NCI-H146 treated with DMSO at 0.1 percent for 48 hours (cell line): ENCODE measurements at regions not wholly inside any gene's neighbourhood (a gene's known extent, or its start where the extent isn't known, plus 50 kb on each side); places are given as distances from the start of the nearest gene placed in this dataset.
"Not testable (repeated sequence)": the region's sequence is repeated elsewhere in the genome, so short reads cannot be mapped to it uniquely, and the experiment has no call there.

Experiments
- DNase-seq: peaks from one replicate; lab custom pipeline; 2025; ENCODE audit not compliant: unreplicated experiment; lab: John Stamatoyannopoulos, UW

- DNase-seq, result no peak
These were observed 391.2 kb downstream of the THBS2 start for GRCh38 chr6:168862346-168862980.

GRCh38 chr6:168860987-168861386 is 392.7 kb downstream of the THBS2 start:
- no peak for DNase-seq

- no peak for DNase-seq
These were observed 393.3 kb downstream of the THBS2 start for GRCh38 chr6:168860341-168860740.

- DNase-seq, result no peak
These were observed 394.7 kb downstream of the THBS2 start for GRCh38 chr6:168858926-168859325.

GRCh38 chr6:168856914-168857313 is 396.7 kb downstream of the THBS2 start:
- DNase-seq, result no peak

- no peak for DNase-seq
These were observed 401.2 kb downstream of the THBS2 start for GRCh38 chr6:168852376-168852884.

- no peak for DNase-seq
These were observed 401.9 kb downstream of the THBS2 start for GRCh38 chr6:168851460-168852375.

- not testable (repeated sequence) for DNase-seq
These were observed 403.5 kb downstream of the THBS2 start for GRCh38 chr6:168850027-168850736.

GRCh38 chr6:168849459-168849858 is 404.2 kb downstream of the THBS2 start:
- DNase-seq, result no peak

- DNase-seq, result no peak
These were observed 404.8 kb downstream of the THBS2 start for GRCh38 chr6:168848797-168849196.

- no peak for DNase-seq
These were observed 404.0 kb downstream of the SMOC2 start for GRCh38 chr6:168844821-168845609.

GRCh38 chr6:168842632-168843212 is 401.7 kb downstream of the SMOC2 start:
- DNase-seq, result not testable (repeated sequence)

GRCh38 chr6:168841609-168842278 is 400.8 kb downstream of the SMOC2 start:
- no peak for DNase-seq

GRCh38 chr6:168840932-168841331 is 399.9 kb downstream of the SMOC2 start:
- not testable (repeated sequence) for DNase-seq

- not testable (repeated sequence) for DNase-seq
These were observed 399.3 kb downstream of the SMOC2 start for GRCh38 chr6:168840299-168840698.

- no peak for DNase-seq
These were observed 397.0 kb downstream of the SMOC2 start for GRCh38 chr6:168838037-168838399.

- peak; percentile 56 for DNase-seq
These were observed 396.5 kb downstream of the SMOC2 start for GRCh38 chr6:168837254-168838036.

GRCh38 chr6:168835991-168836390 is 395.0 kb downstream of the SMOC2 start:
- DNase-seq, result no peak

GRCh38 chr6:168834801-168835200 is 393.8 kb downstream of the SMOC2 start:
- DNase-seq, result no peak
